ENCODE measurements at regions not wholly inside any gene's neighbourhood (a gene's known extent, or its start where the extent isn't known, plus 50 kb on each side); places are given as distances from the start of the nearest gene placed in this dataset.

DNA sequence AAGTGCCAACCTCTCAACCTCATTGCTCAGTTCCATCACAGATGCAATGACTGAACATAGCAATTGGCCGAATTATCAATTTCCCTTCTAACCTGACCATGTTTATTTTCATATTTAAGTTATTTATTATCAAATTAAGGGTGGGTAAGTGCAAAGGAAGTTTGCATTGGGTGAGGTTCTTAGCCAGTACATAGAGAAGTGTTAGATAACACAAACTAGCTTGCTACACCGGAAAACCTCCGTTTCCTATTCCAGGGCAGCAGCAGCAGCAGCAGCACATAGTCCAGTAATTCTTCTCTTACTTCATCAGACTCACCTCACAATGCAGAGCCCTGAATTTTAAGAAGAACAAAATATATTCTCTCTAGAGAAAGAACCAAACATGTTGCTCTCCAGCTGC lies 200.5 kb upstream of the OR4E1 start:
- Histone ChIP-seq H3K36me3 (no peaks in the 10 kb centered on the region), H3K27ac (peak overlapping the region; percentile 3 to 76 (median 42)), H3K4me1 (peaks cover 0 to 19% (median 0%) of the 10 kb centered on the region in 6 donors), H3K4me3 (no peak overlapping the region), H3K9me3 (peaks cover 0 to 4% (median 0%) of the 10 kb centered on the region in 8 donors), H3K27me3 (replicated peaks in 1 of 7) (no peaks in the 10 kb centered on the region)
- DNase-seq, result no peak
- WGBS, 5 donors, result 18 to 27% (median 23%) methylated on average over 3 of the region's 3 CpGs
- TF ChIP-seq POLR2A (IDR thresholded peaks at IDR 0.05), result no peak
- no peak for TF ChIP-seq CTCF (IDR thresholded peaks at IDR 0.05 in 8 of 11, conservative IDR thresholded peaks at IDR 0.05 in 3 of 11)
- intact Hi-C loops (cut with DNase I; ENCODE audit: low total_unique reads), result no loop called here

- Histone ChIP-seq H3K27me3 (replicated peaks in 1 of 7) (no peaks in the 10 kb centered on the region), H3K4me1 (no peaks in the 10 kb centered on the region), H3K9me3 (peaks cover 0 to 4% (median 0%) of the 10 kb centered on the region in 8 donors), H3K27ac (no peak overlapping the region), H3K4me3 (no peak overlapping the region), H3K36me3 (no peaks in the 10 kb centered on the region)
- TF ChIP-seq CTCF (IDR thresholded peaks at IDR 0.05 in 8 of 11, conservative IDR thresholded peaks at IDR 0.05 in 3 of 11) (peak in 10 of 11 experiments; percentile 10 to 75 (median 52)), POLR2A (IDR thresholded peaks at IDR 0.05) (no peak), POLR2AphosphoS5 (IDR thresholded peaks at IDR 0.05) (no peak)
- WGBS, 5 donors, result 60 to 75% (median 69%) methylated on average over 2 of the region's 2 CpGs
- DNase-seq, result no peak
- intact Hi-C loops (cut with DNase I; ENCODE audit: low total_unique reads), result no loop called here
Measured at GRCh38 chr14:21868442-21869046, 194.9 kb upstream of the OR4E1 start.

DNA sequence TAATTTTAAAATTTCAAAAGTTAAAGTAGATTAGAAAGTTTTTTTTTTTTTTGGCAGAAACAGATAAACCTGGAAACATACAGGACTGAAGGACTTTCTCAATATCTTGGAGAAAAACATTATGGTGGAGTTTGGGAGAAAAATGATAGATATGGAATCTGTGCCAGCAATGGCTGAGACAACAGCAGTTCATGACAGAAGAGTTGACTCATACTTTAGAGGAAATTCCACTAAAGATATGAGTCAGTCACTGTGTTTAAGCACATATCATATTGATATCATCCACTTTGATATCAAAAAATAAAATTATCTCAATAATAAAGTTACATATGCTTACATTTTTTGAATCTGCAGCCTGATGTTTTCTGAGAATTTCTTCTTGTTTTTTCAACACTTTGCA lies 193.9 kb upstream of the OR4E1 start:
- Histone ChIP-seq H3K27me3 (replicated peaks in 1 of 7) (no peaks in the 10 kb centered on the region), H3K9me3 (peaks cover 0 to 4% (median 0%) of the 10 kb centered on the region in 8 donors), H3K27ac (no peak overlapping the region), H3K36me3 (no peaks in the 10 kb centered on the region), H3K4me1 (no peaks in the 10 kb centered on the region), H3K4me3 (no peak overlapping the region)
- DNase-seq, result no peak
- intact Hi-C loops (cut with DNase I; ENCODE audit: low total_unique reads), result no loop called here
- TF ChIP-seq CTCF (IDR thresholded peaks at IDR 0.05 in 8 of 11, conservative IDR thresholded peaks at IDR 0.05 in 3 of 11), result no peak
- TF ChIP-seq POLR2A (IDR thresholded peaks at IDR 0.05), result no peak
- TF ChIP-seq POLR2AphosphoS5 (IDR thresholded peaks at IDR 0.05), result no peak

- intact Hi-C loops (cut with DNase I; ENCODE audit: low total_unique reads), result no loop called here
- H3K36me3 ChIP-seq, result no peaks in the 10 kb centered on the region
- H3K4me3 ChIP-seq, result no peak overlapping the region
- peaks cover 0 to 4% (median 0%) of the 10 kb centered on the region in 8 donors for H3K9me3 ChIP-seq
- no peak for DNase-seq
- H3K27me3 ChIP-seq (replicated peaks in 1 of 7), result peaks cover 0 to 4% (median 0%) of the 10 kb centered on the region in 7 donors
- H3K27ac ChIP-seq, result no peak overlapping the region
- TF ChIP-seq CTCF (IDR thresholded peaks at IDR 0.05 in 8 of 11, conservative IDR thresholded peaks at IDR 0.05 in 3 of 11), result no peak
- TF ChIP-seq POLR2A (IDR thresholded peaks at IDR 0.05), result no peak
- no peak for TF ChIP-seq POLR2AphosphoS5 (IDR thresholded peaks at IDR 0.05)
- H3K4me1 ChIP-seq, result no peaks in the 10 kb centered on the region
Measured at GRCh38 chr14:21866479-21866878, 192.9 kb upstream of the OR4E1 start.
